KMS-11 (cell line): ENCODE measurements at regions not wholly inside any gene's neighbourhood (a gene's known extent, or its start where the extent isn't known, plus 50 kb on each side); places are given as distances from the start of the nearest gene placed in this dataset.

Experiments
- H2AFZ ChIP-seq: fragments of 200-600 bp; sonication (generic); 2 replicates; pipeline ENCODE4 v1.6.1; 2016; ENCODE audit warnings: antibody characterized with exemption, mixed run types, low read depth
- H3K27ac ChIP-seq: fragments of 200-600 bp; sonication (generic); 2 replicates; pipeline ENCODE4 v1.6.1; 2016; ENCODE audit warnings: mild to moderate bottlenecking, mixed run types
- H3K27me3 ChIP-seq: fragments of 200-600 bp; sonication (generic); 2 replicates; pipeline ENCODE4 v1.6.1; 2017; ENCODE audit warnings: mild to moderate bottlenecking, low read depth, mixed run types, moderate library complexity; ENCODE audit not compliant: insufficient read depth
- H3K36me3 ChIP-seq: fragments of 200-600 bp; sonication (generic); 2 replicates; pipeline ENCODE4 v1.6.1; 2017; ENCODE audit warnings: mild to moderate bottlenecking, mixed run types; ENCODE audit not compliant: insufficient read depth
- H3K4me1 ChIP-seq: fragments of 200-600 bp; sonication (generic); 2 replicates; pipeline ENCODE4 v1.6.1; 2016; ENCODE audit warnings: mild to moderate bottlenecking, low read depth, mixed run types; ENCODE audit not compliant: poor library complexity, severe bottlenecking
- H3K4me2 ChIP-seq: fragments of 200-600 bp; sonication (generic); 2 replicates; pipeline ENCODE4 v1.7.0; 2016; ENCODE audit warnings: mild to moderate bottlenecking, mixed run types
- H3K4me3 ChIP-seq: fragments of 200-600 bp; sonication (generic); IDR thresholded peaks from 2 replicates; pipeline ENCODE4 v1.6.1; 2017; ENCODE audit warnings: low read depth, low read length, mixed read lengths; ENCODE audit not compliant: insufficient read depth
- H3K79me2 ChIP-seq: fragments of 200-600 bp; sonication (generic); 2 replicates; pipeline ENCODE4 v1.6.1; 2016; ENCODE audit warnings: low read depth, mixed run types; ENCODE audit not compliant: insufficient read depth
- H3K9ac ChIP-seq: fragments of 200-600 bp; sonication (generic); 2 replicates; pipeline ENCODE4 v1.6.1; 2016; ENCODE audit warnings: mild to moderate bottlenecking, mixed run types
- H4K20me1 ChIP-seq: fragments of 200-600 bp; sonication (generic); 2 replicates; pipeline ENCODE4 v1.6.1; 2016; ENCODE audit warnings: mild to moderate bottlenecking, mixed run types; ENCODE audit not compliant: insufficient read depth
- CTCF ChIP-seq: fragments of 200-600 bp; sonication (generic); conservative IDR thresholded peaks from 2 replicates; pipeline ENCODE4 v1.6.1; 2017; ENCODE audit warnings: low read depth, mild to moderate bottlenecking, antibody characterized with exemption, low read length, moderate library complexity, mixed read lengths

GRCh38 chr21:28110716-28111115, 882.0 kb downstream of the LTN1 start:
- H3K27me3 ChIP-seq: no peaks in the 10 kb centered on the region; the same call in 1 of the 2 replicates
- H3K4me2 ChIP-seq: no peak overlapping the region
- no peaks in the 10 kb centered on the region for H3K36me3 ChIP-seq
- H3K4me1 ChIP-seq: no peaks in the 10 kb centered on the region
- no peaks in the 10 kb centered on the region for H3K79me2 ChIP-seq
- no peak for TF ChIP-seq CTCF
- H3K4me3 ChIP-seq: no peak overlapping the region
- H3K27ac ChIP-seq: no peak overlapping the region
- no peaks in the 10 kb centered on the region for H4K20me1 ChIP-seq
- no peak overlapping the region for H3K9ac ChIP-seq
- H2AFZ ChIP-seq: no peak overlapping the region

DNA sequence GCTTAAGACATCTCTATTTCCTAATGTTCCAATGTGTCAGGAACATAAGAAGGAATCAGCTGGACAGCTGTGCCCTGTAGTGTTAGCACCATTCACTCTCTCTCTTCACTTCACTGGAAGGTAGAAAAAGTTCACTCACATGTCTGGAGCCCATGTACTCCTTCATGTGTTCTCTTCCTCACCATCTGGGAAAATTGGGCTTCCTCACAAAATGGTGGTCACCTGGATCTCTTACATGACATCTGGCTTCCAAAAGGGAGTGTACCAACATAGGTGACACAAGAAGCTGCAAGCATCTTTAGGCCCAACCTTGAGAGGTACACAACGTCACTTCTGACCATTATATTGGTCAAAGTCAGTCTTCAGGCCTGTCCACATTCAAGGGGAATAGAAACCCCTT, 882.6 kb downstream of the LTN1 start:
- Histone ChIP-seq H4K20me1 (no peaks in the 10 kb centered on the region), H3K27me3 (no peaks in the 10 kb centered on the region; the same call in 1 of the 2 replicates), H3K36me3 (no peaks in the 10 kb centered on the region), H3K9ac (no peak overlapping the region), H3K4me1 (no peaks in the 10 kb centered on the region), H3K4me3 (no peak overlapping the region), H3K79me2 (no peaks in the 10 kb centered on the region), H2AFZ (no peak overlapping the region), H3K4me2 (no peak overlapping the region), H3K27ac (no peak overlapping the region)
- TF ChIP-seq CTCF: no peak

GRCh38 chr21:28106370-28106890, 886.2 kb downstream of the LTN1 start:
- TF ChIP-seq CTCF: no peak
- H3K27ac ChIP-seq: no peak overlapping the region
- H2AFZ ChIP-seq: no peak overlapping the region
- no peaks in the 10 kb centered on the region for H4K20me1 ChIP-seq
- no peak overlapping the region for H3K4me3 ChIP-seq
- H3K4me1 ChIP-seq: no peaks in the 10 kb centered on the region
- no peak overlapping the region for H3K4me2 ChIP-seq
- no peaks in the 10 kb centered on the region for H3K79me2 ChIP-seq
- no peaks in the 10 kb centered on the region for H3K36me3 ChIP-seq
- H3K27me3 ChIP-seq: no peaks in the 10 kb centered on the region
- H3K9ac ChIP-seq: no peak overlapping the region

DNA sequence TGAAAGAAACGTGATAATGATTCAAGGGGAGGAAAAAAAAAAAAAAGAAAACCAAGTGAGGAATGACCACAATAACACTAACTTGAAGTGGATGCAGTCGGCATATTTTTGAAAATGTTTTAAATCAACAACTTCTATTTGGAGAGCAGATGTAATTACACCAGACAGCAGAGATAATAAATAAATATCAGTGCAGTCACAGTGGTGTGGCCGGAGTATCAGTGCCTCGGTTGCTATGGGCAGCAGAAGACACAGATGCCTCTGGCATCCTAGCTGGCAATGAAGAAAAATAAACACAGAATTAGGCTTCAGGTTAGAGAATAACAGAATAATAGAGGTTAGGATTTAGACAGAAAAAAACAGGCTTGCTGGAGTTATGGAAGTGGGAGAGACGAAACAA, 888.3 kb downstream of the LTN1 start:
- Histone ChIP-seq H3K36me3 (no peaks in the 10 kb centered on the region), H3K27ac (no peak overlapping the region), H2AFZ (no peak overlapping the region), H3K4me1 (no peaks in the 10 kb centered on the region), H4K20me1 (no peaks in the 10 kb centered on the region), H3K4me3 (no peak overlapping the region), H3K9ac (no peak overlapping the region), H3K79me2 (no peaks in the 10 kb centered on the region), H3K4me2 (no peak overlapping the region), H3K27me3 (no peaks in the 10 kb centered on the region)
- TF ChIP-seq CTCF: no peak
